Ectodermal cell (in vitro differentiated cells): ENCODE measurements at regions not wholly inside any gene's neighbourhood (a gene's known extent, or its start where the extent isn't known, plus 50 kb on each side); places are given as distances from the start of the nearest gene placed in this dataset.

Source experiments
- H3K27ac ChIP-seq: 2 replicates; pipeline ENCODE4 v1.7.0; 2013; ENCODE audit warnings: mild to moderate bottlenecking, low read depth, low read length; ENCODE audit not compliant: insufficient read depth, poor library complexity, severe bottlenecking
- H3K27me3 ChIP-seq: 2 replicates; pipeline ENCODE4 v1.7.0; 2013; ENCODE audit warnings: mild to moderate bottlenecking, low read length; ENCODE audit not compliant: insufficient read depth, control insufficient read depth, poor library complexity, severe bottlenecking
- H3K36me3 ChIP-seq: one replicate; pipeline ENCODE4 v1.7.0; 2013; ENCODE audit warnings: low read length; ENCODE audit not compliant: control insufficient read depth, insufficient read depth
- H3K4me1 ChIP-seq: one replicate; pipeline ENCODE4 v1.7.0; 2013; ENCODE audit warnings: low read length; ENCODE audit not compliant: control insufficient read depth, insufficient read depth
- H3K4me3 ChIP-seq: 2 replicates; pipeline ENCODE4 v1.7.0; 2013; ENCODE audit warnings: low read depth, low read length, control low read depth; ENCODE audit not compliant: insufficient read depth
- H3K9me3 ChIP-seq: 2 replicates; pipeline ENCODE4 v1.7.0; 2013; ENCODE audit warnings: mild to moderate bottlenecking, low read length, moderate library complexity; ENCODE audit not compliant: control insufficient read depth
- WGBS, 2 experiments: methylation state at CpG; one replicate each; pipeline ENCODE4 v1.1.7; 2013; ENCODE audit warnings: missing lambda C conversion rate in 2 of 2; 5-methylcytosine and 5-hydroxymethylcytosine counted together

DNA sequence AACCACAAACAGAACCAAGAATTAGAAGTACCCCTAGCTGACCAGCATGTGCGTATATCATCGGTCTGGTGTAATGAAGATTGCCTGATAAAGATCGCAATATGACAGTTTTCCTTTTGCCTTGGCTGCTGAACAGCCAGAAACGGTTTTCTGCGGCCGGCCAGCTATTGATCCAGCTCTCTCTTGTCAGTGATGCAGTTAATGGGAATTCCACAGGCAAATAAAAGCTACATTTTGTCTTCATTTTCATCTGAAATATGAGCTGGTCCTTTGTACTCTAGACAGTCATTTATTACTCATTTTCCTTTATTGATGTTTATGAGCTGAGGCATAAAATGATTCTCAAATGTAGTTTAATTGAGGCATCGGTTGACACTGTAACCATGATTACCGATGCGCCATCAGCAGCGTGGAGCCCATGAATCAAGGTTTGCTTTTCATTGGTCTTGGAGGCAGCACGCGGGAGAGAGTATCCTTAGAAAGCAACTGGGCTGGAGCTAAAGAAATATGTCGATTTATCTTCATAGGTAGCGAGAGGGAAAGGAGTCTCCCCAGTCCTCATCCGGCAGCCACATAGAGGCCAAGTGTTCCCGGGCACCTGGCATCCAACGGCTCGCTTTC, 535.2 kb downstream of the GALR1 start:
- H3K27ac ChIP-seq, result no peak overlapping the region
- no peak overlapping the region for H3K4me3 ChIP-seq
- H3K36me3 ChIP-seq, result no peaks in the 10 kb centered on the region
- H3K9me3 ChIP-seq, result no peaks in the 10 kb centered on the region
- no peaks in the 10 kb centered on the region for H3K27me3 ChIP-seq
- H3K4me1 ChIP-seq, result no peaks in the 10 kb centered on the region
- 96% methylated on average over 17 to 18 of the region's 18 CpGs for WGBS, 2 experiments

DNA sequence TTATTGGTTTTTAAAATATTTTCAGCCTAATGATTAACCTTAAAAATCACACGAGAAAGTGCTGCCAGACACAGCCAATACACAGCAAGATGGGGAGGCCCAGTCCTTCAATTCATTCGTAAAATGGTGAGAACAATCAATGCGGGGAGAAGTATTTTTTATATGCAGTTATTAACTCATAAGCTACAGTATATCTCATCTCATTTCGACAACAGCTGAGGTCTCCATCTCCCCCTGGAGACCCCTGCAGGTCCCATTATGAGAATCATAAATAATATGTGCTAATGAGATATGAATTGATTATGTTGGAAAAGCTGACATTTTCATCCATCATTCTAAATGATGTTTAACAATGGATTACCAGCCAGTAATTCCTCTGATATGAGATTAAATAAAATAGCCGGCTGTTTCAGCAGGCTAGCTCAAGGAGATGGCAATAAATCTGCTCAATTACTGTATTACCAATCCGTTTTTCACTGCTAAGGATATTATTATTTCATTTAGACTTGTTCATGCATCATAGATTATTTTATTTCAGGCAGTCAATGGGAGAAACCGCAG, 535.8 kb downstream of the GALR1 start:
- H3K36me3 ChIP-seq, result no peaks in the 10 kb centered on the region
- H3K4me1 ChIP-seq, result no peaks in the 10 kb centered on the region
- no peak overlapping the region for H3K27ac ChIP-seq
- no peaks in the 10 kb centered on the region for H3K27me3 ChIP-seq
- WGBS, 2 experiments, result 95 to 96% methylated on average over 4 to 6 of the region's 7 CpGs
- H3K4me3 ChIP-seq, result no peak overlapping the region
- no peaks in the 10 kb centered on the region for H3K9me3 ChIP-seq

DNA sequence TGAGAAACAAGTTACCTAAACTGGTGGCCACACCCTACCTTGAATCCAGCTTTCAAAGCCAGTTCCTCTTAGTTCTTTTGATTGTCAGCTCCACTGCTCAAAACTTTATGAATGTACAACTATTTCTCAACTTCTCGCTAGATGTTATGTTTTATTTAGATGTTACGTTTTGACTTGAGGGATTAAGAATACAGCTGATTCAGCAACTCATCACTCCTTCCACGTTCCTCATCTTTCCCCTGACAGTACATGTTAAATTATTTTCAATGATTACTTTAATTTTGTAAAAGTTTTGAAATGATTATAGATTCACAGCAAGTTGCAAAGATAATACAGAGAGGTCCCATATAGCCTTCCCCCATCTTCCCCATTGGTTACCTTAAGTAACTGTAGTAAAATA, 553.4 kb downstream of the GALR1 start:
- Histone ChIP-seq H3K9me3 (no peaks in the 10 kb centered on the region), H3K4me3 (no peak overlapping the region), H3K36me3 (no peaks in the 10 kb centered on the region), H3K27me3 (no peaks in the 10 kb centered on the region), H3K27ac (no peak overlapping the region), H3K4me1 (no peaks in the 10 kb centered on the region)
- no CpG with 5 or more reads among the region's 3 CpGs for WGBS, 2 experiments

DNA sequence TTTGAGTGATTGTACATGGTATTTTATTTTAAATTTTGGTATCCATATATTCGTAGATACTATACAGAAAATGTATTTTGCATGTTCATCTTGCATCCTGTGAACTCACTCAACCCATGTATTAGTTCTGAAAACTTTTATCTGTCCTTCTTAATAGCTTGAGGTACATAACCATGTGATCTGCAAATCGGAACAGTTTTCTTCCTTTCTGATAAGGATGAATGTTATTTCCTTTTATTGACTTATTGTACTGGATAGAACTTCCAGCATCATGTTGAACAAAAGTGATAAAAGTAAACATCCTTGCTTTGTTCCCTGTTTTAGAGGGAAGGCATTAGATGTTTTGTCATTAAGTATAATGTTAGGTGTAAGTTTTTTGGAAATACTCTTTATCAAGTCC, 554.7 kb downstream of the GALR1 start:
- Histone ChIP-seq H3K4me3 (no peak overlapping the region), H3K9me3 (no peaks in the 10 kb centered on the region), H3K27me3 (no peaks in the 10 kb centered on the region), H3K36me3 (no peaks in the 10 kb centered on the region), H3K27ac (no peak overlapping the region), H3K4me1 (no peaks in the 10 kb centered on the region)
- 95% methylated on average over 1 of the region's 2 CpGs; no CpG with 5 or more reads in 1 of the 2 experiments for WGBS, 2 experiments

DNA sequence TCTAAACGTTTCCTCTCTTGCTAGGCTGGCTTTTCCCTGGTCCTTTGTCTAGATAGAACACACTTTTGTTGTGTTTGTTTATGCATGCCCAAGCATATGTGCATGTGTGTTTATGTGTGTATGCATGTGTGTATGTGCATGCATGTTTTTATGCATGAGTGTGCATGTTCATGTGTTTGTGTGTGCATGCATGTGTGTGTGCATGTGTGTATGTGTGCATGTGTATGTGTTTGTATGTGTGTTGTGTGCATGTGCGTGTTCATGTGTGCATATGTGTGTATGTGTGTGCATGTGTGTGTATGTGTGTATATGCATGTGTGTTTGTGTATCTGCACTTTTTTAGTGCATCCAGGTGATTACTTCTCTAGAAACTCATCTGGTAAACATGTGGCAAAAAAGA, 558.0 kb downstream of the GALR1 start:
- H3K9me3 ChIP-seq, result no peaks in the 10 kb centered on the region
- WGBS, 2 experiments, result 83 to 89% methylated on average over 2 of the region's 2 CpGs
- no peak overlapping the region for H3K4me3 ChIP-seq
- no peaks in the 10 kb centered on the region for H3K36me3 ChIP-seq
- no peaks in the 10 kb centered on the region for H3K27me3 ChIP-seq
- H3K27ac ChIP-seq, result no peak overlapping the region
- no peaks in the 10 kb centered on the region for H3K4me1 ChIP-seq

DNA sequence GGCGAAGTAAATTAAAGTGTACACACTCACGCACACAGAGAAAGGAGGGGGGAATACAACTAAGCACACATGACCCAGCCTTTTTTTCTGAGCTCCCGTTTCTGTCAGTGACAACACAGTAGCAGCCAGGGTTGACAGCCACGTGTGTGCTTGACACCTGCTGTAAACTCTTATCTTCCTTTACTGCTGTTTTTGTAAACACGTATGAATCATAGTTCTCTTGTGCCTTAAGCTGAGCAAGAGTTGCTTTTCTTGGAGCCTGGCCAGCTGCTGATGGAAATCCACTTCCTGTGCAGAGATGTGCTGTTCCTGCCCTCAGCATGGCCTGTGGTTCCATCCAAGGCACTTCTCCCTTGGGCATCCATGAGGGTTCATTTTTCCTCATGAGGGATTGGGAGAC, 561.9 kb downstream of the GALR1 start:
- no peak overlapping the region for H3K27ac ChIP-seq
- 92 to 93% methylated on average over 5 of the region's 5 CpGs for WGBS, 2 experiments
- no peaks in the 10 kb centered on the region for H3K27me3 ChIP-seq
- H3K36me3 ChIP-seq, result no peaks in the 10 kb centered on the region
- H3K9me3 ChIP-seq, result no peaks in the 10 kb centered on the region
- no peak overlapping the region for H3K4me3 ChIP-seq
- H3K4me1 ChIP-seq, result no peaks in the 10 kb centered on the region

DNA sequence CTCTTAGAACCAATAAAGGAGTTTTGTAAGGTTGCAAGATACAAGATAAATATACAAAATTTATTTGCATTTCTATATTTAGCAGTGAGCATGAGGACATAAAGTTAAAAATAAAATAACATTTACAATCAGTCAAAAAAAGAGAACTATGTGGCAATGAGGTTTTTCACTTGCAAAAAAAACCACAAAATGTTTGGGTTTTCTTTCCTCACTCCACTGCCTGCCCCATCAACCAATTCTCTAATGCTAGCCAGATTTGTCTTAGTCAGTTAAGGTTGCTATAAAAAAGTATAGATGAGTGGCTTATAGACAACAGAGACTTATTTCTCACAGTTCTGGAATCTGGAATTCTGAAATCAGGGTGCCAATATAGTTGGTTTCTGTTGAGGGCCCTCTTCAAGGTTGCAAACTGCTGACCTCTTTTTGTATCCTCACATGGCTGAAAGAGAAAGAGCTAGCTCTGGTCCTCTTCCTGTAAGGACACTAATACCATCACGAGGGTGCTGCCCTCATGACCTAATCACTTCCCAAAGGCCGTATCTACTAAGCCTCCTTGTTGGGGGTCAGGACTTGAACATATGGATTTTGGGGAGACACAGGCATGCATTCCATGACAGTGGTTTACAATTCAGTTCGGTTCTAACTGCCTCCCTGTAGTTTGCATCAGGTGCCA, 566.2 kb downstream of the GALR1 start:
- no peak overlapping the region for H3K4me3 ChIP-seq
- no peaks in the 10 kb centered on the region for H3K36me3 ChIP-seq
- 95% methylated on average over 3 of the region's 3 CpGs for WGBS, 2 experiments
- H3K9me3 ChIP-seq, result no peaks in the 10 kb centered on the region
- no peak overlapping the region for H3K27ac ChIP-seq
- no peaks in the 10 kb centered on the region for H3K27me3 ChIP-seq
- H3K4me1 ChIP-seq, result no peaks in the 10 kb centered on the region

DNA sequence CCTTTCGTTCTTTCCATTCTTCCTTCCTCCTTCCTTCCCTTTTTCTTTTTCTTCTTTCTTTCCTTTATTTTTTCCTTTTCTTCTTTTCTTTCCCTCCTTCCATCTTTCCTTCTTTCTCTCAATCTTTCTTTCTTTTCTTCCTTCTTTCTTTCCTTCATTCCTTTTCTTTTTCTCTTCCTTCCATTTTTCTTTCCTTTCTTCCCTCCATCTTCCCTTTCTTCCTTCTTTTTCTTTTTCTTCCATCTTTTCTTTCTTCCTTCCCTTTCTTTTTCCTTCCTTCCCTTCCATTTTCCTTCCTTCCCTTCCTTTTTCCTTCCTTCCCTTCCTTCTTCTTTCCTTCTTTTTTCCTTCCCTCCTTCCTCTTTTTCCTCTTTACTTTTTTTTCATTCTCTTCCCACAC, 568.7 kb downstream of the GALR1 start:
- Histone ChIP-seq H3K4me1 (no peaks in the 10 kb centered on the region), H3K9me3 (no peaks in the 10 kb centered on the region), H3K27me3 (no peaks in the 10 kb centered on the region), H3K27ac (no peak overlapping the region), H3K4me3 (no peak overlapping the region), H3K36me3 (no peaks in the 10 kb centered on the region)
- 92 to 98% methylated on average over 1 of the region's 1 CpG for WGBS, 2 experiments

DNA sequence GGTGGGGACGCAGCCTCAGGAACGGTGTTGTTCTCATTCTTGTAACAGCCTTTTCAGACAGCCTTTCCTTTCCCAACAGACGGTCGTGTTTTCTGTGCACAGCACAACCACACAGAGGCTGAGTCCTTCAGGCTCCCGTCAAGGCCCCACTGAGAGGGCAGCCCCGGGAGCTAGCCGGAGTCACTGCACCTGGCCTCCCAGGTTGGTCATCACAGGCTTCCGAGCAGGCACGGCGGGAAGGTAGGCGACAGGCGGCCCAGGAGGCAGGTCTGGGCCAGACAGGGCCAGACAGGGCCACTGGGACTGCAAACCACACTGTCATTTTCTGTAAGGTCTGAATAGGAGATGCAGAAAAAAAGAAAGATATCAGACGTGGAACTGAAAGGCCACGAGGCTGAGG, 570.8 kb downstream of the GALR1 start:
- WGBS, 2 experiments, result 93 to 94% methylated on average over 14 of the region's 14 CpGs
- Histone ChIP-seq H3K36me3 (no peaks in the 10 kb centered on the region), H3K27me3 (no peaks in the 10 kb centered on the region), H3K4me3 (no peak overlapping the region), H3K4me1 (no peaks in the 10 kb centered on the region), H3K27ac (no peak overlapping the region), H3K9me3 (no peaks in the 10 kb centered on the region)

DNA sequence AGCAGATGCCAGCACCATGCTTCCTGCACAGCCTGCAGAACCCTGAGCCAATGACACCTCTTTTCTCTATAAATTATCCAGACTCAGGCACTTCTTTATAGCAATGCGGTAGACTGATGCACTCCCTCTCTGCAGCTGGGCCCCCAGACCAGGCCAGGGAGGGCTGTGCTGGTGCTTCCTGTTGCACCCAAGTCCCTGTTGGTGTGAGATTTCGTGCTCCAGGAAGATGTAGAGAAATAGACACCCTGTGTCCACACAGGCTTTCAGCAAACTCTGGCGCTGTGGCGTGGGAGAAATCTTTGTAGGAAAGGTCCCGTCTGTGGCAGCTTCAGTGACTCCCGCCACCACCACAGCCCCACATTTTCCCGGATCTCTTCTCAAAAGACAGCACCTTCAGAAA, 572.2 kb downstream of the GALR1 start:
- 92 to 93% methylated on average over 7 of the region's 7 CpGs for WGBS, 2 experiments
- Histone ChIP-seq H3K27me3 (no peaks in the 10 kb centered on the region), H3K36me3 (no peaks in the 10 kb centered on the region), H3K27ac (no peak overlapping the region), H3K4me1 (no peaks in the 10 kb centered on the region), H3K9me3 (no peaks in the 10 kb centered on the region), H3K4me3 (no peak overlapping the region)
